Chondrocyte (in vitro differentiated cells): ENCODE measurements at regions not wholly inside any gene's neighbourhood (a gene's known extent, or its start where the extent isn't known, plus 50 kb on each side); places are given as distances from the start of the nearest gene placed in this dataset.

Experiments used
- DNase-seq: peaks from one replicate; pipeline ENCODE4 v3.0.0; 2021; ENCODE audit warnings: mixed read lengths, low spot score
- H3K27ac Mint-ChIP-seq: one replicate; pipeline ENCODE4 v1.8.0; 2021; ENCODE audit warnings: mild to moderate bottlenecking, moderate library complexity, mixed read lengths; ENCODE audit not compliant: unreplicated experiment
- H3K27me3 Mint-ChIP-seq: 2 replicates; pipeline ENCODE4 v1.8.0; 2021; ENCODE audit warnings: low read depth, mixed read lengths
- H3K36me3 Mint-ChIP-seq: 2 replicates; pipeline ENCODE4 v1.8.0; 2021; ENCODE audit warnings: low read depth, mixed read lengths
- H3K4me1 Mint-ChIP-seq: 2 replicates; pipeline ENCODE4 v1.8.0; 2021; ENCODE audit warnings: low read depth, mild to moderate bottlenecking, mixed read lengths
- H3K4me3 Mint-ChIP-seq: one replicate; pipeline ENCODE4 v1.8.0; 2021; ENCODE audit warnings: mild to moderate bottlenecking, moderate library complexity, mixed read lengths; ENCODE audit not compliant: unreplicated experiment
- H3K9me3 Mint-ChIP-seq: 2 replicates; pipeline ENCODE4 v1.8.0; 2021; ENCODE audit warnings: low read depth, mixed read lengths
- TF ChIP-seq, protein P1 (sequence below): fragments of 200-600 bp; sonication (generic); IDR thresholded peaks from 2 replicates; pipeline ENCODE4 v1.5.0; 2021; ENCODE audit warnings: antibody characterized with exemption, mild to moderate bottlenecking, moderate library complexity

DNA sequence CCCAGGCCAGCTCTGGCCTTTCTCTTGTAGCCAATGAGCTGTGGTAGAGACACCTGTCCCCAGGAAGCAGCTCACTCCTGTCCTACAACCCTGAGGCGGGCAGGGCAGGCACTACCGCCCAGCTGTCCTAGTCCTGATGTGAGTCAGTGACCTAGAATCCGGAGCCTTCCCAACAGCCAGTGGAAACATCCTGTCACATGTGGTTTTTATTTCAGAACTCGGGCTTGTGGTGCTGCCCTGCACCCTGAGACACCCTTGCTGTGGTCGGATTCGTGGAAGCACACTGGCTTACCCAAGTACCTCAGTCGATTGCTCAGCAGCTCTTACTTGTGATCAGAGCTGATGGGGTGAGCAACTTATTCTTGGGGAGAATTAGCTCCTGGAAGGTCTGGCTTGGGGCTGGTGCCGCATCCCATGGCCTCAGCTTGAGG is 83.6 kb upstream of the ARHGEF7 start:
- TF ChIP-seq, protein P1, sequence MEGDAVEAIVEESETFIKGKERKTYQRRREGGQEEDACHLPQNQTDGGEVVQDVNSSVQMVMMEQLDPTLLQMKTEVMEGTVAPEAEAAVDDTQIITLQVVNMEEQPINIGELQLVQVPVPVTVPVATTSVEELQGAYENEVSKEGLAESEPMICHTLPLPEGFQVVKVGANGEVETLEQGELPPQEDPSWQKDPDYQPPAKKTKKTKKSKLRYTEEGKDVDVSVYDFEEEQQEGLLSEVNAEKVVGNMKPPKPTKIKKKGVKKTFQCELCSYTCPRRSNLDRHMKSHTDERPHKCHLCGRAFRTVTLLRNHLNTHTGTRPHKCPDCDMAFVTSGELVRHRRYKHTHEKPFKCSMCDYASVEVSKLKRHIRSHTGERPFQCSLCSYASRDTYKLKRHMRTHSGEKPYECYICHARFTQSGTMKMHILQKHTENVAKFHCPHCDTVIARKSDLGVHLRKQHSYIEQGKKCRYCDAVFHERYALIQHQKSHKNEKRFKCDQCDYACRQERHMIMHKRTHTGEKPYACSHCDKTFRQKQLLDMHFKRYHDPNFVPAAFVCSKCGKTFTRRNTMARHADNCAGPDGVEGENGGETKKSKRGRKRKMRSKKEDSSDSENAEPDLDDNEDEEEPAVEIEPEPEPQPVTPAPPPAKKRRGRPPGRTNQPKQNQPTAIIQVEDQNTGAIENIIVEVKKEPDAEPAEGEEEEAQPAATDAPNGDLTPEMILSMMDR, result no peak
- Mint-ChIP-seq H3K36me3 (peaks cover 1% of the 10 kb centered on the region), H3K27ac (peak overlapping the region; percentile 69), H3K27me3 (peaks cover 2% of the 10 kb centered on the region), H3K4me1 (peaks cover 10% of the 10 kb centered on the region), H3K4me3 (no peak overlapping the region), H3K9me3 (peaks cover 2% of the 10 kb centered on the region)
- DNase-seq, result no peak

- peaks cover 10% of the 10 kb centered on the region for H3K4me1 Mint-ChIP-seq
- no peak overlapping the region for H3K4me3 Mint-ChIP-seq
- peaks cover 2% of the 10 kb centered on the region for H3K9me3 Mint-ChIP-seq
- H3K27me3 Mint-ChIP-seq, result no peaks in the 10 kb centered on the region
- TF ChIP-seq, protein P1, result no peak
- no peak overlapping the region for H3K27ac Mint-ChIP-seq
- no peak for DNase-seq
- H3K36me3 Mint-ChIP-seq, result peaks cover 1% of the 10 kb centered on the region
Measured at GRCh38 chr13:111029957-111030609, 85.0 kb upstream of the ARHGEF7 start.

- H3K4me1 Mint-ChIP-seq, result peaks cover 5% of the 10 kb centered on the region
- no peak for DNase-seq
- no peaks in the 10 kb centered on the region for H3K27me3 Mint-ChIP-seq
- peaks cover 11% of the 10 kb centered on the region for H3K9me3 Mint-ChIP-seq
- TF ChIP-seq, protein P1, result no peak
- peaks cover 1% of the 10 kb centered on the region for H3K36me3 Mint-ChIP-seq
- H3K27ac Mint-ChIP-seq, result no peak overlapping the region
- H3K4me3 Mint-ChIP-seq, result no peak overlapping the region
Measured at GRCh38 chr13:111027458-111028439, 87.4 kb upstream of the ARHGEF7 start.

- Mint-ChIP-seq H3K27me3 (no peaks in the 10 kb centered on the region), H3K4me1 (no peaks in the 10 kb centered on the region), H3K36me3 (peaks cover 10% of the 10 kb centered on the region), H3K9me3 (peaks cover 25% of the 10 kb centered on the region), H3K4me3 (no peak overlapping the region), H3K27ac (no peak overlapping the region)
- DNase-seq, result no peak
- TF ChIP-seq, protein P1, result no peak
Measured at GRCh38 chr13:111025310-111025709, 89.8 kb upstream of the ARHGEF7 start.

DNA sequence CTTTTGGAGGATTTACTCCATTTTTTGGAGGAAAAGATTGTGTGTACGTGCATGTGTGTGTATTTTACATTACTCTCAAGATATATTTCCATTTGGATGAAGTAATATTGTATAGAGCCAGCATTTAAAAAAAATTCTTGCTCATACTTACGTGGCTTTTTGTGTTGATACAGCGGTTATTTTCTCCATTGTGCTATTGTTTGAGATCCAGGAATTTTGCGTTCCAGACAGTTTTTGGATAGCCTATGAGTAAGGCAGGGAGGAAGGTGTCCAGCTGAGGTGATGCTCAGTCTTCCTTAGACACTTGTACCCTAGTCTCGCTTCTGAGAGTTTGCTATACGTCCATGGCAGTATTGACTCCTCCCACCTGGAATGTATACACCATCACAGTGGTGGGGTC is 92.2 kb upstream of the ARHGEF7 start:
- Mint-ChIP-seq H3K27ac (no peak overlapping the region), H3K36me3 (peaks cover 9% of the 10 kb centered on the region), H3K4me1 (no peaks in the 10 kb centered on the region), H3K4me3 (no peak overlapping the region), H3K9me3 (peaks cover 23% of the 10 kb centered on the region), H3K27me3 (no peaks in the 10 kb centered on the region)
- no peak for DNase-seq
- TF ChIP-seq, protein P1, result no peak
